OCI-LY7 (cell line): ENCODE measurements at regions not wholly inside any gene's neighbourhood (a gene's known extent, or its start where the extent isn't known, plus 50 kb on each side); places are given as distances from the start of the nearest gene placed in this dataset.

Experiments
- BruUV-seq: library from RNA; stranded (reverse); fragments of 400-500 nt; replicated peaks from 2 replicates; lab custom pipeline; 2021; lab: Mats Ljungman, UMichigan
- CTCF ChIA-PET: fragments of 300-600 bp; sonication (Branson Sonifier 250); formaldehyde crosslinking; loops from one replicate; lab custom pipeline; 2022; ENCODE audit warnings: antibody characterized with exemption; ENCODE audit not compliant: unreplicated experiment; lab: Charles Lee
- POLR2A ChIA-PET: fragments of 300-600 bp; sonication (Branson Sonifier 250); formaldehyde crosslinking; loops from one replicate; lab custom pipeline; 2022; ENCODE audit warnings: antibody characterized with exemption; lab: Charles Lee
- DNase-seq: peaks from one replicate; pipeline ENCODE4 v3.0.0-alpha.2; 2015; ENCODE audit warnings: low spot score
- H2AFZ ChIP-seq: fragments of 200-600 bp; sonication (generic), shearing (Covaris generic); 2 replicates; pipeline ENCODE4 v1.6.1; 2014; ENCODE audit warnings: mild to moderate bottlenecking, antibody characterized with exemption, low read length, moderate library complexity
- H3K27ac ChIP-seq: fragments of 200-600 bp; sonication (generic); 2 replicates; pipeline ENCODE4 v1.5.1; 2014; ENCODE audit warnings: mixed run types, low read depth, mild to moderate bottlenecking, moderate library complexity, low read length, inconsistent platforms; ENCODE audit not compliant: poor library complexity, severe bottlenecking
- H3K36me3 ChIP-seq: fragments of 200-600 bp; sonication (generic); 2 replicates; pipeline ENCODE4 v1.6.1; 2014; ENCODE audit warnings: mild to moderate bottlenecking, antibody characterized with exemption, low read length, moderate library complexity, mixed read lengths; ENCODE audit not compliant: insufficient read depth
- H3K4me1 ChIP-seq: fragments of 200-600 bp; sonication (generic); 2 replicates; pipeline ENCODE4 v1.5.1; 2014; ENCODE audit warnings: mild to moderate bottlenecking, low read length; ENCODE audit not compliant: insufficient read depth, poor library complexity, severe bottlenecking
- H3K4me2 ChIP-seq: fragments of 200-600 bp; sonication (generic); 2 replicates; pipeline ENCODE4 v1.6.1; 2014; ENCODE audit warnings: mild to moderate bottlenecking, low read length
- H3K4me3 ChIP-seq: fragments of 200-600 bp; sonication (generic); 2 replicates; pipeline ENCODE4 v1.5.1; 2014; ENCODE audit warnings: mild to moderate bottlenecking, low read depth, low read length; ENCODE audit not compliant: poor library complexity, severe bottlenecking
- H3K79me2 ChIP-seq: fragments of 200-600 bp; sonication (generic); 2 replicates; pipeline ENCODE4 v1.6.1; 2016; ENCODE audit warnings: low read depth, mild to moderate bottlenecking, low read length, moderate library complexity, mixed read lengths; ENCODE audit not compliant: insufficient read depth
- H3K9me2 ChIP-seq: fragments of 200-600 bp; sonication (generic); 2 replicates; pipeline ENCODE4 v1.6.1; 2016; ENCODE audit warnings: mild to moderate bottlenecking, low read length, mixed read lengths; ENCODE audit not compliant: insufficient read depth
- H3K9me3 ChIP-seq: fragments of 200-600 bp; sonication (generic); 2 replicates; pipeline ENCODE4 v1.6.1; 2014; ENCODE audit warnings: mild to moderate bottlenecking, mixed run types, low read length, mixed read lengths
- H4K20me1 ChIP-seq: fragments of 200-600 bp; sonication (generic); 2 replicates; pipeline ENCODE4 v1.6.1; 2014; ENCODE audit warnings: mild to moderate bottlenecking, antibody characterized with exemption, low read length, moderate library complexity, mixed read lengths; ENCODE audit not compliant: insufficient read depth
- CTCF ChIP-seq: fragments of 200-600 bp; sonication (generic); conservative IDR thresholded peaks from 2 replicates; pipeline ENCODE4 v1.5.1; 2014; ENCODE audit warnings: mild to moderate bottlenecking, antibody characterized with exemption, low read length, moderate library complexity, mixed read lengths
- EZH2phosphoT487 ChIP-seq: fragments of 200-600 bp; sonication (generic); IDR thresholded peaks from 2 replicates; pipeline ENCODE4 v1.6.1; 2018; ENCODE audit warnings: low read depth, borderline replicate concordance, mild to moderate bottlenecking, mixed run types, antibody characterized with exemption, low read length, moderate library complexity, mixed read lengths
- intact Hi-C: fragments of 100-400 bp; cut with micrococcal nuclease; formaldehyde crosslinking; loops from one replicate; pipeline ENCODE4 v1.10.0; 2022; ENCODE audit not compliant: unreplicated experiment

- H2AFZ ChIP-seq = no peak overlapping the region
- no peak for DNase-seq
- H4K20me1 ChIP-seq = no peaks in the 10 kb centered on the region
- H3K9me3 ChIP-seq = no peaks in the 10 kb centered on the region
- no peaks in the 10 kb centered on the region for H3K9me2 ChIP-seq
- H3K79me2 ChIP-seq = no peaks in the 10 kb centered on the region
- H3K4me3 ChIP-seq = no peak overlapping the region
- intact Hi-C loops = no loop called here
- H3K36me3 ChIP-seq = no peaks in the 10 kb centered on the region
- ChIA-PET POLR2A (interaction anchor here (0.6 to 0.8 kb wide), 2 partner anchors 43 to 1090 kb away, joined by 3 to 4 read pairs; no protein-coding TSS in a partner anchor), CTCF (no interaction called here)
- no peak overlapping the region for H3K4me2 ChIP-seq
- H3K27ac ChIP-seq = no peak overlapping the region
- H3K4me1 ChIP-seq = peaks cover 4% of the 10 kb centered on the region
- BruUV-seq = no TSS peak
- TF ChIP-seq EZH2phosphoT487 = no peak
- no peak for TF ChIP-seq CTCF
Observed at GRCh38 chr3:31176045-31176444, 281.6 kb upstream of the GADL1 start.

- BruUV-seq = no TSS peak
- TF ChIP-seq EZH2phosphoT487 = no peak
- TF ChIP-seq CTCF = no peak
- Histone ChIP-seq H3K4me3 (no peak overlapping the region), H3K4me1 (peaks cover 4% of the 10 kb centered on the region), H3K4me2 (no peak overlapping the region), H4K20me1 (no peaks in the 10 kb centered on the region), H3K79me2 (no peaks in the 10 kb centered on the region), H3K9me3 (no peaks in the 10 kb centered on the region), H3K27ac (no peak overlapping the region), H3K9me2 (no peaks in the 10 kb centered on the region), H3K36me3 (no peaks in the 10 kb centered on the region), H2AFZ (no peak overlapping the region)
- POLR2A ChIA-PET = no interaction called here
- no peak for DNase-seq
- intact Hi-C loops = no loop called here
- CTCF ChIA-PET = no interaction called here
Observed at GRCh38 chr3:31178467-31178866, 284.0 kb upstream of the GADL1 start.

GRCh38 chr3:31179768-31180167, 285.3 kb upstream of the GADL1 start:
- ChIA-PET CTCF (no interaction called here), POLR2A (interaction anchor here (0.6 kb wide), 1 partner anchor 289 kb away, joined by 4 read pairs; no protein-coding TSS in a partner anchor)
- intact Hi-C loops = no loop called here

More at GRCh38 chr3:31179768-31180167, 285.3 kb upstream of the GADL1 start:
- no peak overlapping the region for H3K4me2 ChIP-seq
- H3K9me3 ChIP-seq = no peaks in the 10 kb centered on the region
- no peak overlapping the region for H2AFZ ChIP-seq
- TF ChIP-seq CTCF = no peak
- no peak for TF ChIP-seq EZH2phosphoT487
- no peaks in the 10 kb centered on the region for H3K4me1 ChIP-seq
- BruUV-seq = no TSS peak
- H3K27ac ChIP-seq = no peak overlapping the region
- no peak for DNase-seq
- no peaks in the 10 kb centered on the region for H3K9me2 ChIP-seq
- H4K20me1 ChIP-seq = no peaks in the 10 kb centered on the region
- no peaks in the 10 kb centered on the region for H3K79me2 ChIP-seq
- H3K36me3 ChIP-seq = no peaks in the 10 kb centered on the region
- H3K4me3 ChIP-seq = no peak overlapping the region
